NCI-H524 (cell line): ENCODE measurements at regions not wholly inside any gene's neighbourhood (a gene's known extent, or its start where the extent isn't known, plus 50 kb on each side); places are given as distances from the start of the nearest gene placed in this dataset.

Experiments
- DNase-seq, 2 experiments: peaks; one replicate each; lab custom pipeline; 2025; lab: John Stamatoyannopoulos, UW

- peak; percentile 77 to 91 for DNase-seq
These were observed 103.0 kb upstream of the KLF3 start for GRCh38 chr4:38560768-38561558.

- DNase-seq, result peak; percentile 29 to 67
These were observed 101.2 kb upstream of the KLF3 start for GRCh38 chr4:38562751-38563198.

GRCh38 chr4:38563707-38564495, 100.1 kb upstream of the KLF3 start:
- peak; percentile 88 to 91 for DNase-seq

GRCh38 chr4:38565271-38566199, 98.5 kb upstream of the KLF3 start:
- DNase-seq, result peak in 1 of 2 experiments; percentile 30

- no peak for DNase-seq
These were observed 97.1 kb upstream of the KLF3 start for GRCh38 chr4:38566806-38567398.

- DNase-seq, result no peak
These were observed 96.5 kb upstream of the KLF3 start for GRCh38 chr4:38567457-38567856.

GRCh38 chr4:38568768-38569167, 95.2 kb upstream of the KLF3 start:
- DNase-seq, result no peak

- DNase-seq, result no peak
These were observed 93.2 kb upstream of the KLF3 start for GRCh38 chr4:38570647-38571276.

GRCh38 chr4:38572793-38573192, 91.2 kb upstream of the KLF3 start:
- no peak for DNase-seq

- peak; percentile 80 to 96 for DNase-seq
These were observed 89.3 kb upstream of the KLF3 start for GRCh38 chr4:38574559-38575333.

- peak; percentile 44 to 83 for DNase-seq
These were observed 87.2 kb upstream of the KLF3 start for GRCh38 chr4:38576767-38577166.

GRCh38 chr4:38577462-38577861, 86.5 kb upstream of the KLF3 start:
- no peak for DNase-seq

- no peak for DNase-seq
These were observed 82.4 kb upstream of the KLF3 start for GRCh38 chr4:38581426-38582106.

GRCh38 chr4:38582445-38582844, 81.6 kb upstream of the KLF3 start:
- DNase-seq, result no peak

- DNase-seq, result no peak
These were observed 81.0 kb upstream of the KLF3 start for GRCh38 chr4:38582889-38583470.

GRCh38 chr4:38585871-38586270, 78.1 kb upstream of the KLF3 start:
- no peak for DNase-seq

GRCh38 chr4:38587106-38587505, 76.9 kb upstream of the KLF3 start:
- no peak for DNase-seq

- DNase-seq, result no peak
These were observed 74.0 kb upstream of the KLF3 start for GRCh38 chr4:38590046-38590445.

GRCh38 chr4:38591617-38592337, 72.2 kb upstream of the KLF3 start:
- no peak for DNase-seq
